ENCODE measurements at regions not wholly inside any gene's neighbourhood (a gene's known extent, or its start where the extent isn't known, plus 50 kb on each side); places are given as distances from the start of the nearest gene placed in this dataset.

DNA sequence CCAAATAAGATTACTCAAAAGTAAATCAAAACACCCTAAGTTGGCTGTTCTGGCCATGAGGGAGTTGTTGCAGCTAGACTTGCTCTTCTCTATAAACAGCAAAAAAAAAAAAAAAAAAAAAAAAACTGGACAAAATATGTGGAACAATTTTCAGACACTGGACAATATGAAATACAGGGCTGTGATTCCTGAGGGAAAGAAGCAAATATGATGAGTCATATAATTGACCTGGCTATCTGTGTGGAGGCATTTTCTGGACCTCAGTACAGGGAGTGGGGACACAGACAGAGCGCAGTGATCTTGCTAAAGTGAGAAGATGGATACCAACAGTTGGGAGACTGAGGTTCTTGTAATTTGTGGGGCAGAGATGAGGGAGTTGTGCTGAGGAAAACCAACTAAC is 192.0 kb upstream of the HAND2 start:
- H3K18ac ChIP-seq (ENCODE audit: extremely low read depth, low read length): no peak overlapping the region
- CTCF ChIA-PET (ENCODE audit: partially characterized antibody): no interaction called here
- no peak overlapping the region for H3K56ac ChIP-seq (replicated peaks; ENCODE audit: insufficient read length, low read depth, low read length)
- no peaks in the 10 kb centered on the region for H3K23me2 ChIP-seq (ENCODE audit: low read depth, low read length)
- H3K9ac ChIP-seq (replicated peaks in 1 of 4; ENCODE audit: extremely low read depth in 1 of 4, low read depth in 3 of 4, low read length in 3 of 4): no peak overlapping the region
- H3K9me3 ChIP-seq (ENCODE audit: insufficient read depth in 2 of 2, low read depth in 1 of 2, low read length in 1 of 2): peaks cover 4 to 8% of the 10 kb centered on the region in 2 experiments; a peak in 1 of 4 replicates
- H3K4me3 ChIP-seq (ENCODE audit: extremely low read depth in 1 of 4, insufficient read depth in 2 of 4, low read depth in 3 of 4, low read length in 4 of 4): no peak overlapping the region
- no peaks in the 10 kb centered on the region for H3K79me2 ChIP-seq (ENCODE audit: control insufficient read depth in 1 of 2, insufficient read depth in 2 of 2, low read length in 2 of 2)
- no peak overlapping the region for H2BK5ac ChIP-seq (ENCODE audit: low read depth, low read length)
- H4K5ac ChIP-seq (ENCODE audit: insufficient read length, low read depth, low read length): no peak overlapping the region
- no peak overlapping the region for H2BK120ac ChIP-seq (replicated peaks; ENCODE audit: low read depth, low read length)
- H3K27ac ChIP-seq (ENCODE audit: low read depth, low read length): no peak overlapping the region
- H2BK20ac ChIP-seq (ENCODE audit: low read length): no peak overlapping the region
- H4K20me1 ChIP-seq (replicated peaks in 1 of 2; ENCODE audit: control insufficient read depth in 1 of 2, insufficient read depth in 2 of 2, low read length in 2 of 2): no peaks in the 10 kb centered on the region
- WGBS, 2 experiments (ENCODE audit: extremely low coverage in 1 of 2, insufficient coverage in 1 of 2, insufficient read length in 1 of 2, insufficient replicate concordance in 2 of 2, low coverage in 1 of 2, low lambda C conversion rate in 2 of 2, missing lambda C conversion rate in 1 of 2): 90% methylated on average over 1 of the region's 1 CpG; no CpG with 5 or more reads in 1 of the 2 experiments
- no peak overlapping the region for H2BK15ac ChIP-seq (ENCODE audit: low read length)
- H3K4me1 ChIP-seq (replicated peaks in 1 of 4; ENCODE audit: control insufficient read depth in 3 of 4, insufficient read depth in 4 of 4, low read length in 3 of 4): no peaks in the 10 kb centered on the region
- no peaks in the 10 kb centered on the region for H3K27me3 ChIP-seq (replicated peaks in 1 of 4; ENCODE audit: control insufficient read depth in 3 of 4, extremely low read depth in 1 of 4, insufficient read depth in 3 of 4, low read length in 3 of 4)
- no peak overlapping the region for H2AK5ac ChIP-seq (ENCODE audit: low read depth, low read length)
- no peak overlapping the region for H3K14ac ChIP-seq (ENCODE audit: insufficient read length)
- no peak overlapping the region for H3K4me2 ChIP-seq (ENCODE audit: insufficient read depth in 1 of 2, low read depth in 2 of 2, low read length in 2 of 2)
- H2AFZ ChIP-seq (ENCODE audit: low read length): no peak overlapping the region
- no peak for DNase-seq (ENCODE audit: low read depth in 1 of 2, low spot score in 2 of 2)
- no peak overlapping the region for H4K8ac ChIP-seq (ENCODE audit: extremely low read depth, insufficient read depth, low read length)
- no peak overlapping the region for H3K23ac ChIP-seq (ENCODE audit: insufficient read length)
- no peak overlapping the region for H3K4ac ChIP-seq (replicated peaks; ENCODE audit: insufficient read length, low read depth, low read length)
- H4K91ac ChIP-seq (replicated peaks; ENCODE audit: insufficient read length, low read length): no peak overlapping the region
- FAIRE-seq: no peak
- H3K79me1 ChIP-seq (ENCODE audit: low read depth, low read length): no peaks in the 10 kb centered on the region
- H2BK12ac ChIP-seq (ENCODE audit: low read depth, low read length): no peak overlapping the region
- POLR2A ChIA-PET (ENCODE audit: partially characterized antibody): no interaction called here
- H3K36me3 ChIP-seq (ENCODE audit: control insufficient read depth in 2 of 4, insufficient read depth in 4 of 4, low read length in 3 of 4): no peaks in the 10 kb centered on the region
- TF ChIP-seq CREB1 (IDR thresholded peaks at IDR 0.05) (no peak), BRCA1 (IDR thresholded peaks at IDR 0.05; ENCODE audit: low read depth, low read length) (no peak), KDM1A (IDR thresholded peaks at IDR 0.05; ENCODE audit: borderline replicate concordance, low read length) (no peak), SUZ12 (IDR thresholded peaks at IDR 0.05; ENCODE audit: low read length) (no peak)
- TF ChIP-seq, protein P1, sequence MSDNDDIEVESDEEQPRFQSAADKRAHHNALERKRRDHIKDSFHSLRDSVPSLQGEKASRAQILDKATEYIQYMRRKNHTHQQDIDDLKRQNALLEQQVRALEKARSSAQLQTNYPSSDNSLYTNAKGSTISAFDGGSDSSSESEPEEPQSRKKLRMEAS (IDR thresholded peaks at IDR 0.05): no peak
